Tibial artery (tissue), 4 donors: ENCODE measurements at regions not wholly inside any gene's neighbourhood (a gene's known extent, or its start where the extent isn't known, plus 50 kb on each side); places are given as distances from the start of the nearest gene placed in this dataset.
"Not testable (repeated sequence)": the region's sequence is repeated elsewhere in the genome, so short reads cannot be mapped to it uniquely, and the experiment has no call there.

Experiments used
- DNase-seq, 2 donors: peaks; one replicate each; pipeline ENCODE4 v3.0.0-alpha.2; 2019
- H3K27ac ChIP-seq, 2 donors: fragments of 200-600 bp; sonication (generic) in 1 of 2; 1 replicate in 1 of 2; 2 replicates in 1 of 2; pipeline ENCODE4 v1.5.1; 2018 to 2019; ENCODE audit warnings: mild to moderate bottlenecking in 1 of 2
- H3K27me3 ChIP-seq, 2 donors: fragments of 200-600 bp; sonication (generic) in 1 of 2; one replicate each; pipeline versions ENCODE4 v1.5.1 to v1.6.0; 2016 to 2019
- H3K36me3 ChIP-seq, 3 donors: fragments of 200-600 bp; sonication (generic) in 2 of 3; one replicate each; pipeline ENCODE4 v1.5.1; 2016 to 2019; ENCODE audit warnings: mild to moderate bottlenecking in 2 of 3
- H3K4me1 ChIP-seq, 4 donors: fragments of 200-600 bp; sonication (generic) in 2 of 4; 1 replicate in 3 of 4; 2 replicates in 1 of 4; pipeline ENCODE4 v1.5.1; 2016 to 2019
- H3K4me3 ChIP-seq, 2 donors: fragments of 200-600 bp; sonication (generic) in 1 of 2; 1 replicate in 1 of 2; 2 replicates in 1 of 2; pipeline ENCODE4 v1.5.1; 2018 to 2019; ENCODE audit warnings: mild to moderate bottlenecking in 2 of 2
- H3K9me3 ChIP-seq, 3 donors: fragments of 200-600 bp; sonication (generic) in 1 of 3; one replicate each; pipeline ENCODE4 v1.5.1; 2016 to 2019
- CTCF ChIP-seq, 2 experiments: fragments of 200-600 bp in 1 of 2; fragments of 450-650 bp in 1 of 2; IDR thresholded peaks; one replicate each; pipeline ENCODE4 v1.5.1; 2017 to 2019; ENCODE audit warnings: antibody characterized with exemption in 2 of 2, mild to moderate bottlenecking in 1 of 2, moderate library complexity in 1 of 2
- intact Hi-C: fragments of 100-400 bp; cut with DNase I; formaldehyde crosslinking; loops from one replicate; pipeline ENCODE4 v1.15.0; 2023; ENCODE audit warnings: low total_unique reads

DNA sequence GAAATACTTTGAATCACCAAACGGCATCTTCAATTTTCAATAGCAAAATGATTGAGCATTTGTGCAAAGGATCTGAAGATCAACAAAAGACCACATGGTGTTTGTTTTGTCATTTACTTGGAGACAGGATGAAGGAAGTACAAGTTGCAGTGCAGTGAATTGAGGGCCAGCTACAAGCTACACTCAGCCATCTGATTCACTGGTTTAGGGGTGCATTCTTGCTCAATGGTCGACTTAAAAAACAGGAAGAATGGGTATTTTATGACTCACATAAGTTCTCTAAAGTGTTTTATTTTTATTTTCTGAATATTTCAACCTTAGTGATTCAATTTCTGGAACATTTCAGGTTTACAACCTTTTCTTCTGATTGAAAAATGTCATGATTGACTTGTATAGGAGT lies 412.1 kb upstream of the ADAMTSL1 start:
- peaks cover 0 to 27% (median 0%) of the 10 kb centered on the region in 4 donors for H3K4me1 ChIP-seq
- intact Hi-C loops, result no loop called here
- H3K36me3 ChIP-seq, result no peaks in the 10 kb centered on the region
- DNase-seq, result no peak
- H3K27ac ChIP-seq, result no peak overlapping the region
- H3K27me3 ChIP-seq, result no peaks in the 10 kb centered on the region
- no peak for TF ChIP-seq CTCF (IDR thresholded peaks at IDR 0.05)
- no peak overlapping the region for H3K4me3 ChIP-seq
- H3K9me3 ChIP-seq, result no peaks in the 10 kb centered on the region

- TF ChIP-seq CTCF (IDR thresholded peaks at IDR 0.05), result no peak
- intact Hi-C loops, result no loop called here
- no peaks in the 10 kb centered on the region for H3K27me3 ChIP-seq
Observed at GRCh38 chr9:18063856-18064390, 410.0 kb upstream of the ADAMTSL1 start.

GRCh38 chr9:18066608-18067007 lies 407.3 kb upstream of the ADAMTSL1 start:
- intact Hi-C loops, H3K9me3 ChIP-seq, DNase-seq, H3K36me3 ChIP-seq, H3K27me3 ChIP-seq, H3K27ac ChIP-seq, H3K4me3 ChIP-seq: not testable (repeated sequence)
- H3K4me1 ChIP-seq, result peaks cover 0 to 14% (median 0%) of the 10 kb centered on the region in 4 donors

More at GRCh38 chr9:18063856-18064390, 410.0 kb upstream of the ADAMTSL1 start:
- Histone ChIP-seq H3K4me1 (peaks cover 0 to 22% (median 0%) of the 10 kb centered on the region in 4 donors), H3K36me3 (no peaks in the 10 kb centered on the region), H3K9me3 (no peaks in the 10 kb centered on the region), H3K27ac (no peak overlapping the region), H3K4me3 (no peak overlapping the region)
- DNase-seq, result no peak

GRCh38 chr9:18067548-18068120 lies 406.3 kb upstream of the ADAMTSL1 start:
- Histone ChIP-seq H3K4me3 (no peak overlapping the region), H3K9me3 (no peaks in the 10 kb centered on the region), H3K27ac (no peak overlapping the region), H3K27me3 (no peaks in the 10 kb centered on the region), H3K4me1 (peaks cover 0 to 15% (median 0%) of the 10 kb centered on the region in 4 donors), H3K36me3 (no peaks in the 10 kb centered on the region)
- no peak for DNase-seq
- intact Hi-C loops, result no loop called here
- no peak for TF ChIP-seq CTCF (IDR thresholded peaks at IDR 0.05)

DNA sequence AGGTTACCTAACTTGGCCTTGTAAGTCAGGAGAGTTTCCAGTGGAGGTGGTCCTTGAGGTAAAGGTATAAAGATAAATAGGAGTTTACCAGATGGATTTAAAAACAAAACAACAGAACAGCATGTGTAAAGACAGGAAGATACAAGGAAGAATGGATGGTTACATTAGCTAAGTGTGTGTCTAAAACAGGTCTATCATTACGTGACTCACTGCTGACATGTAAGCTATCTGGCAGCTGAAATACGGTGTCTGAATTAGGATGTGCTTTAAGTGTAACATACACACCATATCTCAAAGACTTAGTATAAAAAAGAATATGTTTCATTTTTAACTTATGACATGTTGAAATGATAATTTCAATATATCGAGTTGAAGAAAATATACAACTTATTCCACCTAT lies 405.1 kb upstream of the ADAMTSL1 start:
- no peak overlapping the region for H3K4me3 ChIP-seq
- H3K4me1 ChIP-seq, result peaks cover 0 to 12% (median 0%) of the 10 kb centered on the region in 4 donors
- H3K9me3 ChIP-seq, result no peaks in the 10 kb centered on the region
- intact Hi-C loops, result no loop called here
- H3K27me3 ChIP-seq, result no peaks in the 10 kb centered on the region
- H3K36me3 ChIP-seq, result no peaks in the 10 kb centered on the region
- TF ChIP-seq CTCF (IDR thresholded peaks at IDR 0.05), result no peak
- DNase-seq, result no peak
- no peak overlapping the region for H3K27ac ChIP-seq

DNA sequence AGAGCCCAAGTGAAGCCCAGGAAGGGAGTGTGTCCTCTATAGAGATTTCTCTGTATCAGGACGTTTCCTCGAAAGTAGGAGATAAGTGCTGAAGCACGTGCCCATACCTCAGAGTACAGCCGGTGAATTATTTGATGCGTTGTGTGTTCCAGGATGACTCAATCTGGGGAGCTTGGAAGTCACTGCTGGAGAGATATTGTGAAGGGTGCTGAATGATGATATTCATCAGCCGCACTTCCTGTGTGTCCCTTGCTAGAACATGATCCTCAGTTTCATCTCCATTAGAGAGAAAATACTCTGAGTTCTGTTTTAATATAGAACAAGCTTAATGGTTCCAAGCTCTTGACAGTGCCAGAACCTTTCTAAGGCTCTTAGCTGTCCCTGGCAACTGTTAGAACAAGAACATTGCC lies 402.3 kb upstream of the ADAMTSL1 start:
- H3K4me1 ChIP-seq, result peaks cover 0 to 11% (median 0%) of the 10 kb centered on the region in 4 donors
- H3K27ac ChIP-seq, result no peak overlapping the region
- no peaks in the 10 kb centered on the region for H3K9me3 ChIP-seq
- intact Hi-C loops, result no loop called here
- no peaks in the 10 kb centered on the region for H3K27me3 ChIP-seq
- no peak for TF ChIP-seq CTCF (IDR thresholded peaks at IDR 0.05)
- DNase-seq, result no peak
- no peaks in the 10 kb centered on the region for H3K36me3 ChIP-seq
- H3K4me3 ChIP-seq, result no peak overlapping the region
